ENCODE measurements at regions not wholly inside any gene's neighbourhood (a gene's known extent, or its start where the extent isn't known, plus 50 kb on each side); places are given as distances from the start of the nearest gene placed in this dataset.

DNA sequence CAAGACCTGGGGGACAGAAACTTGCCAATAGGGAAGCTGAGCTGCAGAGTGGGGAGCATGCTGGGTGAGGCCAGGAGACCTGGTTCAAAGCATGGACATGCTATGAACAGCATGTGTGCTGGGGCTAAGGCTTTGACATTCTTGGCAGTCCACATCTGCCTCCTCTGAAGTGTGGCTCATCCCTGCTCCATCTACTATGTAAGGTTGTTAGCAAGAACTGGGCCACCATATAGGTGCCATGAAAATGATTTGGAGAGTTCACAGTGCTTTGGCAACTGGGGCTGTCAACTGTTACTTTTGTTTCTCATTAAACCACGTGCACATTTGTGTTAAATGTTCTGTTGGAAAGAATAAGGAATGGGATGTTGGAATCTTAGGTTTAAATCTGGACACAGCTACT, 311.1 kb downstream of the CDC5L start:
- 60 to 100% methylated on average over 1 of the region's 1 CpG for WGBS, 2 experiments (ENCODE audit: insufficient coverage in 2 of 2)
- no peaks in the 10 kb centered on the region for H3K36me3 ChIP-seq (ENCODE audit: control insufficient read depth, insufficient read depth, low read length)
- H3K9me3 ChIP-seq (ENCODE audit: control insufficient read depth, low read length): no peaks in the 10 kb centered on the region

GRCh38 chr6:44699082-44699481, 311.6 kb downstream of the CDC5L start:
- Histone ChIP-seq H3K36me3 (ENCODE audit: control insufficient read depth, insufficient read depth, low read length) (no peaks in the 10 kb centered on the region), H3K9me3 (ENCODE audit: control insufficient read depth, low read length) (no peaks in the 10 kb centered on the region), H3K27ac (ENCODE audit: low read depth, low read length, severe bottlenecking) (no peak overlapping the region), H3K4me3 (ENCODE audit: extremely low read depth, insufficient read depth, low read length, poor library complexity, severe bottlenecking) (no peak overlapping the region), H3K4me1 (ENCODE audit: control insufficient read depth, insufficient read depth, low read length, poor library complexity, severe bottlenecking) (peaks cover 9% of the 10 kb centered on the region)
- WGBS, 2 experiments (ENCODE audit: insufficient coverage in 2 of 2): 89 to 100% methylated on average over 1 of the region's 1 CpG

More for the DNA sequence above, 311.1 kb downstream of the CDC5L start:
- Histone ChIP-seq H3K4me3 (ENCODE audit: extremely low read depth, insufficient read depth, low read length, poor library complexity, severe bottlenecking) (no peak overlapping the region), H3K27ac (ENCODE audit: low read depth, low read length, severe bottlenecking) (no peak overlapping the region), H3K4me1 (ENCODE audit: control insufficient read depth, insufficient read depth, low read length, poor library complexity, severe bottlenecking) (peaks cover 9% of the 10 kb centered on the region)

GRCh38 chr6:44699851-44700250, 312.3 kb downstream of the CDC5L start:
- H3K4me3 ChIP-seq (ENCODE audit: extremely low read depth, insufficient read depth, low read length, poor library complexity, severe bottlenecking): no peak overlapping the region
- WGBS, 2 experiments (ENCODE audit: insufficient coverage in 2 of 2): 80% methylated on average over 1 of the region's 2 CpGs; no CpG with 5 or more reads in 1 of the 2 experiments
- H3K4me1 ChIP-seq (ENCODE audit: control insufficient read depth, insufficient read depth, low read length, poor library complexity, severe bottlenecking): peaks cover 9% of the 10 kb centered on the region
- peaks cover 4% of the 10 kb centered on the region for H3K9me3 ChIP-seq (ENCODE audit: control insufficient read depth, low read length)
- H3K36me3 ChIP-seq (ENCODE audit: control insufficient read depth, insufficient read depth, low read length): no peaks in the 10 kb centered on the region
- H3K27ac ChIP-seq (ENCODE audit: low read depth, low read length, severe bottlenecking): no peak overlapping the region

DNA sequence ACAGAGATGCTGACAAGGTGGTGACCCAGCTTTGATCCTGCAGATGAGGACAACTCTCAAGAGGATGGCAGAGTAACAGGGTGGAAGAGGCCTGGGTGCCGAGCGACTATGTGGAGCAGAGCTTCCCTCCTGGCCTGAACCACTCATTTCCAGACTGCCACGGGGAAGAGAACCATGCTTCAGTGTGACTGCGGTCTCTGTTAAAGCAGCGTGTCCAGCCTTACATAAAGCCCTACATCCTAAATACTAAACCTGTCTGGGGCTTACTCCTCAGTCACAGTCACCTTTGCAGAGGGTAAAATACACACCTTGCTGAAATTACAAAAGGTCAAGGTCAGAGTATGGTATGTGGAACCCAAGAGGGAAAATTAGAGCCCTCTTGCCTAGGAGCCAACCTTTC, 312.9 kb downstream of the CDC5L start:
- Histone ChIP-seq H3K4me3 (ENCODE audit: extremely low read depth, insufficient read depth, low read length, poor library complexity, severe bottlenecking) (no peak overlapping the region), H3K4me1 (ENCODE audit: control insufficient read depth, insufficient read depth, low read length, poor library complexity, severe bottlenecking) (peaks cover 9% of the 10 kb centered on the region), H3K27ac (ENCODE audit: low read depth, low read length, severe bottlenecking) (no peak overlapping the region), H3K36me3 (ENCODE audit: control insufficient read depth, insufficient read depth, low read length) (no peaks in the 10 kb centered on the region), H3K9me3 (ENCODE audit: control insufficient read depth, low read length) (peaks cover 4% of the 10 kb centered on the region)
- 87 to 90% methylated on average over 3 to 5 of the region's 5 CpGs for WGBS, 2 experiments (ENCODE audit: insufficient coverage in 2 of 2)

DNA sequence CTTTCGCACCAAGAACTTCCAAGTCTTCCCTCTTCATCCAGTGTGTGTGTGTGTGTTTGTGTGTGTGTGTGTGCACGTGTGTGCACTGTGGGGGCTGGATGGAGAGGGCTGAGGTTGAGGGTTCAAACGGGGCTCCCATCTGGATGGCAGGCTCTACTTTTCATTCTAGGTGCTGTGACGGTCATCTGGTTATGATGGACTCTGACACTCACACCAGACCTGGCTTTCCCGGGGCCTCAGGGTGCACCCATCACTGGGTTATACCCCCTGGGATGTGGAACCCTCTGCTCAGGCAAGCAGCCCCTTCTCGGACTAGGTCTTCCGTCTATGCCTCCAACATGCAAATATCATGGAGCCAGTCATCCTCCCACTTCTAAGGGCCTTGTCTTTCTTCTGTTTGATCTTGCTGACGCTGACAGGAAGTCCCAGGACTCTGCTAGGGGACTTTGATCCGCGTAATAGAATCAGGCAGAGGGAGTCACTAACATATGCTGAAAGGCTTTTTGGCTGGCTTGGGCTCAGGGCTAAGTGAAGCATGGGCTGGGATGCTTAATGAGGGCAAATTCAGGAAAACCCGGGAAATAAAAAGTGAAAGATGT, 313.6 kb downstream of the CDC5L start:
- H3K4me3 ChIP-seq (ENCODE audit: extremely low read depth, insufficient read depth, low read length, poor library complexity, severe bottlenecking): no peak overlapping the region
- WGBS, 2 experiments (ENCODE audit: insufficient coverage in 2 of 2): 71 to 72% methylated on average over 5 to 9 of the region's 11 CpGs
- H3K27ac ChIP-seq (ENCODE audit: low read depth, low read length, severe bottlenecking): no peak overlapping the region
- peaks cover 4% of the 10 kb centered on the region for H3K9me3 ChIP-seq (ENCODE audit: control insufficient read depth, low read length)
- peaks cover 9% of the 10 kb centered on the region for H3K4me1 ChIP-seq (ENCODE audit: control insufficient read depth, insufficient read depth, low read length, poor library complexity, severe bottlenecking)
- H3K36me3 ChIP-seq (ENCODE audit: control insufficient read depth, insufficient read depth, low read length): no peaks in the 10 kb centered on the region

- peaks cover 9% of the 10 kb centered on the region for H3K4me1 ChIP-seq (ENCODE audit: control insufficient read depth, insufficient read depth, low read length, poor library complexity, severe bottlenecking)
- no peaks in the 10 kb centered on the region for H3K36me3 ChIP-seq (ENCODE audit: control insufficient read depth, insufficient read depth, low read length)
- peaks cover 4% of the 10 kb centered on the region for H3K9me3 ChIP-seq (ENCODE audit: control insufficient read depth, low read length)
- H3K27ac ChIP-seq (ENCODE audit: low read depth, low read length, severe bottlenecking): no peak overlapping the region
- H3K4me3 ChIP-seq (ENCODE audit: extremely low read depth, insufficient read depth, low read length, poor library complexity, severe bottlenecking): no peak overlapping the region
- 59 to 65% methylated on average over 10 to 12 of the region's 12 CpGs for WGBS, 2 experiments (ENCODE audit: insufficient coverage in 2 of 2)
These were observed 314.2 kb downstream of the CDC5L start for GRCh38 chr6:44701637-44702101.

DNA sequence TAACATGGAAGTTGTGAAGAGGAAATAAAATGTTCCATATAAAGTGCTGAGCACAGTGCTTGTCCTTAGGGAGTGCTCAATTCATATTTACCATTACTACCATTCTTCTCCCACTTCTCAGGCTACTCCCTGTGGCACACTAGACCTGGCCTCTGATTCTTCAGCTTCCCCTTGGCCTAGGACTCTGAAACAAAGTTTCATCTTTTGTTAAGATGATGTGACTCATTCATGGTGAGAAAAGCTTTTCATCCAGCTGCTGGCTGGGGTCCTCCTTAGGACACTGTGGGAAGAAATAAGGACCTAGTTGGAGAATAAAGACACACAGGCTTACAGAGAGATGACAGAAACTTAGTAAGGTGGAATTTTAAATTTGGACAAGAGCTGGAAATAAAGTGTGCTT, 314.8 kb downstream of the CDC5L start:
- H3K36me3 ChIP-seq (ENCODE audit: control insufficient read depth, insufficient read depth, low read length): no peaks in the 10 kb centered on the region
- H3K4me3 ChIP-seq (ENCODE audit: extremely low read depth, insufficient read depth, low read length, poor library complexity, severe bottlenecking): no peak overlapping the region
- peaks cover 9% of the 10 kb centered on the region for H3K4me1 ChIP-seq (ENCODE audit: control insufficient read depth, insufficient read depth, low read length, poor library complexity, severe bottlenecking)
- H3K27ac ChIP-seq (ENCODE audit: low read depth, low read length, severe bottlenecking): no peak overlapping the region
- H3K9me3 ChIP-seq (ENCODE audit: control insufficient read depth, low read length): peaks cover 4% of the 10 kb centered on the region

GRCh38 chr6:44704240-44705150, 317.0 kb downstream of the CDC5L start:
- WGBS, 2 experiments (ENCODE audit: insufficient coverage in 2 of 2): 92 to 93% methylated on average over 13 to 14 of the region's 15 CpGs
- no peak overlapping the region for H3K4me3 ChIP-seq (ENCODE audit: extremely low read depth, insufficient read depth, low read length, poor library complexity, severe bottlenecking)
- no peaks in the 10 kb centered on the region for H3K36me3 ChIP-seq (ENCODE audit: control insufficient read depth, insufficient read depth, low read length)
- H3K27ac ChIP-seq (ENCODE audit: low read depth, low read length, severe bottlenecking): no peak overlapping the region
- H3K4me1 ChIP-seq (ENCODE audit: control insufficient read depth, insufficient read depth, low read length, poor library complexity, severe bottlenecking): peaks cover 9% of the 10 kb centered on the region
- peaks cover 4% of the 10 kb centered on the region for H3K9me3 ChIP-seq (ENCODE audit: control insufficient read depth, low read length)

- H3K4me3 ChIP-seq (ENCODE audit: extremely low read depth, insufficient read depth, low read length, poor library complexity, severe bottlenecking): no peak overlapping the region
- no peak overlapping the region for H3K27ac ChIP-seq (ENCODE audit: low read depth, low read length, severe bottlenecking)
- H3K9me3 ChIP-seq (ENCODE audit: control insufficient read depth, low read length): peaks cover 4% of the 10 kb centered on the region
- H3K4me1 ChIP-seq (ENCODE audit: control insufficient read depth, insufficient read depth, low read length, poor library complexity, severe bottlenecking): peaks cover 9% of the 10 kb centered on the region
- 100% methylated on average over 2 to 3 of the region's 4 CpGs for WGBS, 2 experiments (ENCODE audit: insufficient coverage in 2 of 2)
- H3K36me3 ChIP-seq (ENCODE audit: control insufficient read depth, insufficient read depth, low read length): no peaks in the 10 kb centered on the region
These were observed 318.1 kb downstream of the CDC5L start for GRCh38 chr6:44705596-44705995.

DNA sequence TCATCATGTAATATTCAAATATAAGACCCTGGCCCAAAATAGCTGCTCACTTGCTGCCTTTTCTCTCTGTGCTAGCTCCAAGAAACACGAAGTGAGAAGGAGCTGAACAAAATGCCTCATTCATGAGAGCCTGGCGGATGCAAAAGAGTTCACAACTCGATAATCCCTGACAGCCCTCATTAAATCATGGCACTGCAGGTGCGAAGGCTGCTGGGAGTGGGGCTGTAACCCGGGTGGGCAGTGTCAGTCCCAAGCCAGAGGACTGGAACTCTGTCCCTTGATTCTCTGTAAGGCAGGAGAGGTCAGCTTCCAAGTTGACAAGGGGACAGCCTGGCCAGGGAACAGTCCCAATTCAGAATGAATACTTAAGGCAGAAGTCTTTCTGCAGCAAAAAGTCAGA, 318.5 kb downstream of the CDC5L start:
- Histone ChIP-seq H3K36me3 (ENCODE audit: control insufficient read depth, insufficient read depth, low read length) (no peaks in the 10 kb centered on the region), H3K27ac (ENCODE audit: low read depth, low read length, severe bottlenecking) (no peak overlapping the region), H3K9me3 (ENCODE audit: control insufficient read depth, low read length) (peaks cover 4% of the 10 kb centered on the region), H3K4me3 (ENCODE audit: extremely low read depth, insufficient read depth, low read length, poor library complexity, severe bottlenecking) (no peak overlapping the region), H3K4me1 (ENCODE audit: control insufficient read depth, insufficient read depth, low read length, poor library complexity, severe bottlenecking) (peaks cover 9% of the 10 kb centered on the region)
- WGBS, 2 experiments (ENCODE audit: insufficient coverage in 2 of 2): 96 to 97% methylated on average over 3 to 4 of the region's 5 CpGs

DNA sequence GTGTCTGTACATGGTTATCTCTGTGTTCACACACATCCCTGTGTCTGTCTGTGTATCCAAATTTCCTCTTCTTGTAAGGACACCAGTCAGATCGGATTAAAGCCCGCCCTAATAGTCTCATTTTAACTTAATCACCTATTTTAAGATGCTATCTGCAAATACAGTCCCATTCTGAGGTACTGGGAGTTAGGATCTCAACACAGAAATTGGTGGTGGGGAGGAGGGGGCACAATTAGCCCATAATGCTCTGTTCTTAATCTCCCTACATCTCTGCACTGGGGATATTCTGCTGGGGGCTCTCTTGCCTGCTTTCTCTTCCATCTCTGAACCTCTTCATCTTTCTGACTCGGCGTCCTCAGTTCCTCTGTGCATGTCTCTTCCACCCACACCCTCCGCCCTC, 320.7 kb downstream of the CDC5L start:
- WGBS, 2 experiments (ENCODE audit: insufficient coverage in 2 of 2): 86 to 100% methylated on average over 2 of the region's 5 CpGs
- no peak overlapping the region for H3K4me3 ChIP-seq (ENCODE audit: extremely low read depth, insufficient read depth, low read length, poor library complexity, severe bottlenecking)
- peaks cover 6% of the 10 kb centered on the region for H3K4me1 ChIP-seq (ENCODE audit: control insufficient read depth, insufficient read depth, low read length, poor library complexity, severe bottlenecking)
- peaks cover 4% of the 10 kb centered on the region for H3K9me3 ChIP-seq (ENCODE audit: control insufficient read depth, low read length)
- no peak overlapping the region for H3K27ac ChIP-seq (ENCODE audit: low read depth, low read length, severe bottlenecking)
- H3K36me3 ChIP-seq (ENCODE audit: control insufficient read depth, insufficient read depth, low read length): no peaks in the 10 kb centered on the region
